ENCODE measurements at regions not wholly inside any gene's neighbourhood (a gene's known extent, or its start where the extent isn't known, plus 50 kb on each side); places are given as distances from the start of the nearest gene placed in this dataset.

GRCh38 chr5:3194271-3194670 lies 401.4 kb upstream of the IRX1 start:
- Histone ChIP-seq H3K36me3 (ENCODE audit: control insufficient read depth in 2 of 3, insufficient read depth in 3 of 3, low read length in 3 of 3) (no peaks in the 10 kb centered on the region), H3K4me3 (ENCODE audit: low read length in 3 of 3) (no peak overlapping the region), H3K9me3 (ENCODE audit: control insufficient read depth in 2 of 3, insufficient read depth in 1 of 3, low read length in 3 of 3) (no peaks in the 10 kb centered on the region), H3K27me3 (ENCODE audit: control insufficient read depth, insufficient read depth, low read length) (peaks cover 21% of the 10 kb centered on the region), H3K9ac (ENCODE audit: low read length in 3 of 3) (no peak overlapping the region), H3K4me1 (ENCODE audit: control insufficient read depth in 2 of 3, insufficient read depth in 2 of 3, low read depth in 1 of 3, low read length in 3 of 3) (peaks cover 0 to 4% (median 0%) of the 10 kb centered on the region in 3 donors), H3K27ac (ENCODE audit: low read depth in 2 of 2, low read length in 2 of 2) (no peak overlapping the region)
- TF ChIP-seq, protein P1, sequence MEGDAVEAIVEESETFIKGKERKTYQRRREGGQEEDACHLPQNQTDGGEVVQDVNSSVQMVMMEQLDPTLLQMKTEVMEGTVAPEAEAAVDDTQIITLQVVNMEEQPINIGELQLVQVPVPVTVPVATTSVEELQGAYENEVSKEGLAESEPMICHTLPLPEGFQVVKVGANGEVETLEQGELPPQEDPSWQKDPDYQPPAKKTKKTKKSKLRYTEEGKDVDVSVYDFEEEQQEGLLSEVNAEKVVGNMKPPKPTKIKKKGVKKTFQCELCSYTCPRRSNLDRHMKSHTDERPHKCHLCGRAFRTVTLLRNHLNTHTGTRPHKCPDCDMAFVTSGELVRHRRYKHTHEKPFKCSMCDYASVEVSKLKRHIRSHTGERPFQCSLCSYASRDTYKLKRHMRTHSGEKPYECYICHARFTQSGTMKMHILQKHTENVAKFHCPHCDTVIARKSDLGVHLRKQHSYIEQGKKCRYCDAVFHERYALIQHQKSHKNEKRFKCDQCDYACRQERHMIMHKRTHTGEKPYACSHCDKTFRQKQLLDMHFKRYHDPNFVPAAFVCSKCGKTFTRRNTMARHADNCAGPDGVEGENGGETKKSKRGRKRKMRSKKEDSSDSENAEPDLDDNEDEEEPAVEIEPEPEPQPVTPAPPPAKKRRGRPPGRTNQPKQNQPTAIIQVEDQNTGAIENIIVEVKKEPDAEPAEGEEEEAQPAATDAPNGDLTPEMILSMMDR (IDR thresholded peaks at IDR 0.05; ENCODE audit: borderline replicate concordance, extremely low read depth, insufficient read depth): no peak
- FAIRE-seq: no peak
- DNase-seq: peak in 3 of 5 donors; percentile 34 to 60 (median 37)
- intact Hi-C loops (cut with DNase I): no loop called here

DNA sequence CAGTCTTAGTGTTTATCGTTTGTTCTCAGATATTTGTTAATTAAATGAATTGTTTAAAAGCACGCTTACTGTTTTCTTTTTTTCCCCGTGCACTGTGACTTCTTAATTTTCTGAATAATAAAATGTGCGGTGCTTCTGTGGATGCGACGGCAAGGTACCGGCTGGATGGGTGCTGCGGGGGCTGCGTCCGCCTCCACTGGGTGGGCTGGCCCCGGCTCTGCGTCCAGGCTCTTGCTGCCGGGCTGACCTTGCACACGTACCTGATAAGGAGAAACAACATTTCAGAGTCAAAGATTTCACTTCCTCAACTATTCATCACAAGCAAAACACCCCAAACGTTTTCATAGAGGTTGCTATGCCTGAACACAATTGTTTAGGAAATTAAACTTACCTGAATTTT lies 404.0 kb upstream of the IRX1 start:
- FAIRE-seq: no peak
- Histone ChIP-seq H3K27me3 (ENCODE audit: control insufficient read depth, insufficient read depth, low read length) (peaks cover 13% of the 10 kb centered on the region), H3K27ac (ENCODE audit: low read depth in 2 of 2, low read length in 2 of 2) (no peak overlapping the region), H3K4me3 (ENCODE audit: low read length in 3 of 3) (no peak overlapping the region), H3K36me3 (ENCODE audit: control insufficient read depth in 2 of 3, insufficient read depth in 3 of 3, low read length in 3 of 3) (no peaks in the 10 kb centered on the region), H3K4me1 (ENCODE audit: control insufficient read depth in 2 of 3, insufficient read depth in 2 of 3, low read depth in 1 of 3, low read length in 3 of 3) (no peaks in the 10 kb centered on the region), H3K9ac (ENCODE audit: low read length in 3 of 3) (no peak overlapping the region), H3K9me3 (ENCODE audit: control insufficient read depth in 2 of 3, insufficient read depth in 1 of 3, low read length in 3 of 3) (no peaks in the 10 kb centered on the region)
- no peak for DNase-seq
- TF ChIP-seq, protein P1 (IDR thresholded peaks at IDR 0.05; ENCODE audit: borderline replicate concordance, extremely low read depth, insufficient read depth): no peak
- intact Hi-C loops (cut with DNase I): no loop called here

DNA sequence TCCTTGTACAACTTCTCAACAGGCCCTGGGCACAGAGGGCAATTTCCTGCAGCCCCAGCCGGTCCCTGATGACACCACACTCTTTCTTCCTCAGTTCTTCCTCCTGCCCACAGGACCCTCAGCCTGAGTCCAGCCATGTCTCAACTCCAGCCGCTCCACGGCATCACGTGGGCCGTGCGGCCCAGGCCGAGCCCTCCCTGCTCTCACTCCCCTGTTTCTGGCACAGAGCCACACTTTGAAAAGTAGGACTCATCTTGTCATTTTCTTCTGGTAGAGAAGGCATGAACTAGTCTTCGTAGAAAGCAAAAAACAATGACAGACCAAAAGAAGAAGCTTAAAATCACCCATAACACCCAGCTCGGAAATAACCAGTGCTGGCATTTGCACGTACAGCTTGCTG lies 404.7 kb upstream of the IRX1 start:
- H3K9ac ChIP-seq (ENCODE audit: low read length in 3 of 3): no peak overlapping the region
- no peak for DNase-seq
- TF ChIP-seq, protein P1 (IDR thresholded peaks at IDR 0.05; ENCODE audit: borderline replicate concordance, extremely low read depth, insufficient read depth): no peak
- no peak for FAIRE-seq
- no peak overlapping the region for H3K27ac ChIP-seq (ENCODE audit: low read depth in 2 of 2, low read length in 2 of 2)
- no peaks in the 10 kb centered on the region for H3K9me3 ChIP-seq (ENCODE audit: control insufficient read depth in 2 of 3, insufficient read depth in 1 of 3, low read length in 3 of 3)
- no peak overlapping the region for H3K4me3 ChIP-seq (ENCODE audit: low read length in 3 of 3)
- H3K27me3 ChIP-seq (ENCODE audit: control insufficient read depth, insufficient read depth, low read length): peaks cover 10% of the 10 kb centered on the region
- H3K4me1 ChIP-seq (ENCODE audit: control insufficient read depth in 2 of 3, insufficient read depth in 2 of 3, low read depth in 1 of 3, low read length in 3 of 3): no peaks in the 10 kb centered on the region
- no peaks in the 10 kb centered on the region for H3K36me3 ChIP-seq (ENCODE audit: control insufficient read depth in 2 of 3, insufficient read depth in 3 of 3, low read length in 3 of 3)
- intact Hi-C loops (cut with DNase I): no loop called here

DNA sequence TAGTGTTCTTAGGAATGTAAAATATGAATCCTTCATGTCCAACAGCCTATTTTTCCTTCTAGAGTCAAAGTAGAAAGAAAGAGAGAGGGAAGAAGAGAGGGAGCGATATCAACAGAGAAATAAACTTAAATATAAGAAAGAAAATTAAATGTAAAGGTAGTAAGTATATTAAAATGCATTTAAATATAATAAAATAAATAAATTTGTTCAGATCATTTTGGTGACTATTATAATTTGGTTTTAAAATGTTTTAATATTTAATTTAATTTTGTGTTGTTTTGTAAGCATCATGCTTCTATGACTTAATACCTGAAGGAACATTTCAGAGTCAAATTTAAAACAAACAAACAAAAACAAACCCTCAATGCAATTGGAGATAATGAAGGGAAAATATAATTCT lies 405.2 kb upstream of the IRX1 start:
- Histone ChIP-seq H3K27me3 (ENCODE audit: control insufficient read depth, insufficient read depth, low read length) (peaks cover 10% of the 10 kb centered on the region), H3K9ac (ENCODE audit: low read length in 3 of 3) (no peak overlapping the region), H3K36me3 (ENCODE audit: control insufficient read depth in 2 of 3, insufficient read depth in 3 of 3, low read length in 3 of 3) (no peaks in the 10 kb centered on the region), H3K9me3 (ENCODE audit: control insufficient read depth in 2 of 3, insufficient read depth in 1 of 3, low read length in 3 of 3) (no peaks in the 10 kb centered on the region), H3K4me1 (ENCODE audit: control insufficient read depth in 2 of 3, insufficient read depth in 2 of 3, low read depth in 1 of 3, low read length in 3 of 3) (no peaks in the 10 kb centered on the region), H3K4me3 (ENCODE audit: low read length in 3 of 3) (no peak overlapping the region), H3K27ac (ENCODE audit: low read depth in 2 of 2, low read length in 2 of 2) (no peak overlapping the region)
- TF ChIP-seq, protein P1 (IDR thresholded peaks at IDR 0.05; ENCODE audit: borderline replicate concordance, extremely low read depth, insufficient read depth): no peak
- intact Hi-C loops (cut with DNase I): no loop called here
- no peak for DNase-seq
- no peak for FAIRE-seq
